ENCODE measurements at regions not wholly inside any gene's neighbourhood (a gene's known extent, or its start where the extent isn't known, plus 50 kb on each side); places are given as distances from the start of the nearest gene placed in this dataset.

GRCh38 chr14:55964821-55965220 is 153.4 kb upstream of the PELI2 start:
- peaks cover 5 to 8% of the 10 kb centered on the region in 2 donors for H3K27me3 Mint-ChIP-seq
- no peaks in the 10 kb centered on the region for H3K36me3 ChIP-seq (ENCODE audit: insufficient read depth, low read length)
- ChIA-PET CTCF (no interaction called here), POLR2A (no interaction called here)
- H3K9me3 ChIP-seq (ENCODE audit: low read length): no peaks in the 10 kb centered on the region
- no peaks in the 10 kb centered on the region for H3K4me1 ChIP-seq (ENCODE audit: insufficient read depth, low read length)
- no peak overlapping the region for H3K4me3 ChIP-seq (ENCODE audit: low read length)
- H3K27me3 ChIP-seq (ENCODE audit: insufficient read depth, low read length, poor library complexity, severe bottlenecking): no peaks in the 10 kb centered on the region
- no peaks in the 10 kb centered on the region for H3K9me3 Mint-ChIP-seq
- H3K27ac ChIP-seq (ENCODE audit: low read depth, low read length): no peak overlapping the region
- no peaks in the 10 kb centered on the region for H3K36me3 Mint-ChIP-seq
- no peak overlapping the region for H3K27ac Mint-ChIP-seq
- DNase-seq: no peak
- no peaks in the 10 kb centered on the region for H3K4me1 Mint-ChIP-seq
- H3K4me3 Mint-ChIP-seq: no peak overlapping the region

GRCh38 chr14:55965851-55966250 is 152.4 kb upstream of the PELI2 start:
- no peaks in the 10 kb centered on the region for H3K36me3 ChIP-seq (ENCODE audit: insufficient read depth, low read length)
- Mint-ChIP-seq H3K4me1 (no peaks in the 10 kb centered on the region), H3K27ac (no peak overlapping the region), H3K27me3 (peaks cover 2 to 8% of the 10 kb centered on the region in 2 donors), H3K36me3 (no peaks in the 10 kb centered on the region), H3K4me3 (no peak overlapping the region), H3K9me3 (no peaks in the 10 kb centered on the region)
- ChIA-PET CTCF (no interaction called here), POLR2A (no interaction called here)
- no peaks in the 10 kb centered on the region for H3K4me1 ChIP-seq (ENCODE audit: insufficient read depth, low read length)
- no peak overlapping the region for H3K4me3 ChIP-seq (ENCODE audit: low read length)
- no peaks in the 10 kb centered on the region for H3K27me3 ChIP-seq (ENCODE audit: insufficient read depth, low read length, poor library complexity, severe bottlenecking)
- no peak for DNase-seq
- H3K27ac ChIP-seq (ENCODE audit: low read depth, low read length): no peak overlapping the region
- H3K9me3 ChIP-seq (ENCODE audit: low read length): no peaks in the 10 kb centered on the region

- Histone ChIP-seq H3K27ac (ENCODE audit: low read depth, low read length) (no peak overlapping the region), H3K36me3 (ENCODE audit: insufficient read depth, low read length) (no peaks in the 10 kb centered on the region), H3K4me3 (ENCODE audit: low read length) (no peak overlapping the region), H3K27me3 (ENCODE audit: insufficient read depth, low read length, poor library complexity, severe bottlenecking) (no peaks in the 10 kb centered on the region), H3K4me1 (ENCODE audit: insufficient read depth, low read length) (no peaks in the 10 kb centered on the region), H3K9me3 (ENCODE audit: low read length) (no peaks in the 10 kb centered on the region)
- Mint-ChIP-seq H3K4me3 (no peak overlapping the region), H3K27me3 (peaks cover 7 to 9% of the 10 kb centered on the region in 2 donors), H3K36me3 (no peaks in the 10 kb centered on the region), H3K27ac (no peak overlapping the region), H3K9me3 (no peaks in the 10 kb centered on the region), H3K4me1 (no peaks in the 10 kb centered on the region)
- POLR2A ChIA-PET: no interaction called here
- DNase-seq: no peak
- CTCF ChIA-PET: no interaction called here
Measured at GRCh38 chr14:55968741-55969140, 149.5 kb upstream of the PELI2 start.

- Mint-ChIP-seq H3K27me3 (peaks cover 7 to 8% of the 10 kb centered on the region in 2 donors), H3K9me3 (no peaks in the 10 kb centered on the region), H3K4me3 (no peak overlapping the region), H3K27ac (no peak overlapping the region), H3K4me1 (no peaks in the 10 kb centered on the region), H3K36me3 (no peaks in the 10 kb centered on the region)
- Histone ChIP-seq H3K4me1 (ENCODE audit: insufficient read depth, low read length) (no peaks in the 10 kb centered on the region), H3K36me3 (ENCODE audit: insufficient read depth, low read length) (no peaks in the 10 kb centered on the region), H3K4me3 (ENCODE audit: low read length) (no peak overlapping the region), H3K27me3 (ENCODE audit: insufficient read depth, low read length, poor library complexity, severe bottlenecking) (no peaks in the 10 kb centered on the region), H3K27ac (ENCODE audit: low read depth, low read length) (no peak overlapping the region), H3K9me3 (ENCODE audit: low read length) (no peaks in the 10 kb centered on the region)
- no peak for DNase-seq
- ChIA-PET CTCF (no interaction called here), POLR2A (no interaction called here)
Measured at GRCh38 chr14:55973285-55973800, 144.9 kb upstream of the PELI2 start.

- H3K4me3 Mint-ChIP-seq: no peak overlapping the region
- POLR2A ChIA-PET: no interaction called here
Measured at GRCh38 chr14:55973911-55974630, 144.1 kb upstream of the PELI2 start.

GRCh38 chr14:55975281-55975910 is 142.8 kb upstream of the PELI2 start:
- H3K4me3 ChIP-seq (ENCODE audit: low read length): no peak overlapping the region
- H3K4me3 Mint-ChIP-seq: no peak overlapping the region

More at GRCh38 chr14:55973911-55974630, 144.1 kb upstream of the PELI2 start:
- Mint-ChIP-seq H3K36me3 (no peaks in the 10 kb centered on the region), H3K27me3 (peaks cover 4 to 7% of the 10 kb centered on the region in 2 donors), H3K9me3 (no peaks in the 10 kb centered on the region), H3K27ac (no peak overlapping the region), H3K4me1 (no peaks in the 10 kb centered on the region)
- no peak for DNase-seq
- Histone ChIP-seq H3K4me3 (ENCODE audit: low read length) (no peak overlapping the region), H3K9me3 (ENCODE audit: low read length) (no peaks in the 10 kb centered on the region), H3K27ac (ENCODE audit: low read depth, low read length) (no peak overlapping the region), H3K27me3 (ENCODE audit: insufficient read depth, low read length, poor library complexity, severe bottlenecking) (no peaks in the 10 kb centered on the region), H3K4me1 (ENCODE audit: insufficient read depth, low read length) (no peaks in the 10 kb centered on the region), H3K36me3 (ENCODE audit: insufficient read depth, low read length) (no peaks in the 10 kb centered on the region)
- CTCF ChIA-PET: no interaction called here

GRCh38 chr14:55976219-55976618 is 142.0 kb upstream of the PELI2 start:
- H3K9me3 ChIP-seq (ENCODE audit: low read length): no peaks in the 10 kb centered on the region
- Mint-ChIP-seq H3K27ac (no peak overlapping the region), H3K4me1 (no peaks in the 10 kb centered on the region), H3K9me3 (peaks cover 0 to 3% (median 0%) of the 10 kb centered on the region in 5 donors), H3K4me3 (no peak overlapping the region), H3K27me3 (peaks cover under 1 to 7% of the 10 kb centered on the region in 2 donors), H3K36me3 (no peaks in the 10 kb centered on the region)
- H3K27me3 ChIP-seq (ENCODE audit: insufficient read depth, low read length, poor library complexity, severe bottlenecking): no peaks in the 10 kb centered on the region
- DNase-seq: no peak
- H3K27ac ChIP-seq (ENCODE audit: low read depth, low read length): no peak overlapping the region
- H3K4me3 ChIP-seq (ENCODE audit: low read length): no peak overlapping the region
- H3K4me1 ChIP-seq (ENCODE audit: insufficient read depth, low read length): no peaks in the 10 kb centered on the region
- POLR2A ChIA-PET: no interaction called here
- CTCF ChIA-PET: no interaction called here
- H3K36me3 ChIP-seq (ENCODE audit: insufficient read depth, low read length): no peaks in the 10 kb centered on the region

More at GRCh38 chr14:55975281-55975910, 142.8 kb upstream of the PELI2 start:
- POLR2A ChIA-PET: no interaction called here
- Histone ChIP-seq H3K36me3 (ENCODE audit: insufficient read depth, low read length) (no peaks in the 10 kb centered on the region), H3K4me1 (ENCODE audit: insufficient read depth, low read length) (no peaks in the 10 kb centered on the region), H3K9me3 (ENCODE audit: low read length) (no peaks in the 10 kb centered on the region), H3K27ac (ENCODE audit: low read depth, low read length) (no peak overlapping the region), H3K27me3 (ENCODE audit: insufficient read depth, low read length, poor library complexity, severe bottlenecking) (no peaks in the 10 kb centered on the region)
- no peak for DNase-seq
- Mint-ChIP-seq H3K27me3 (peaks cover 6 to 7% of the 10 kb centered on the region in 2 donors), H3K27ac (no peak overlapping the region), H3K4me1 (no peaks in the 10 kb centered on the region), H3K36me3 (no peaks in the 10 kb centered on the region), H3K9me3 (no peaks in the 10 kb centered on the region)
- CTCF ChIA-PET: no interaction called here

- peaks cover 0 to 7% (median 0%) of the 10 kb centered on the region in 5 donors for H3K9me3 Mint-ChIP-seq
- H3K9me3 ChIP-seq (ENCODE audit: low read length): no peaks in the 10 kb centered on the region
- no peaks in the 10 kb centered on the region for H3K4me1 ChIP-seq (ENCODE audit: insufficient read depth, low read length)
Measured at GRCh38 chr14:55976655-55977054, 141.6 kb upstream of the PELI2 start.

More at GRCh38 chr14:55976655-55977054, 141.6 kb upstream of the PELI2 start:
- Mint-ChIP-seq H3K27ac (no peak overlapping the region), H3K27me3 (peaks cover 0 to 7% of the 10 kb centered on the region in 2 donors), H3K4me3 (no peak overlapping the region), H3K4me1 (no peaks in the 10 kb centered on the region), H3K36me3 (peaks cover 0 to 4% (median 0%) of the 10 kb centered on the region in 3 donors)
- ChIA-PET POLR2A (no interaction called here), CTCF (no interaction called here)
- Histone ChIP-seq H3K36me3 (ENCODE audit: insufficient read depth, low read length) (no peaks in the 10 kb centered on the region), H3K4me3 (ENCODE audit: low read length) (no peak overlapping the region), H3K27ac (ENCODE audit: low read depth, low read length) (no peak overlapping the region), H3K27me3 (ENCODE audit: insufficient read depth, low read length, poor library complexity, severe bottlenecking) (no peaks in the 10 kb centered on the region)
- no peak for DNase-seq

All from CD8-positive, alpha-beta memory T cell (primary cell).